ENCODE measurements at regions not wholly inside any gene's neighbourhood (a gene's known extent, or its start where the extent isn't known, plus 50 kb on each side); places are given as distances from the start of the nearest gene placed in this dataset.

GRCh38 chr13:83958531-83958930 is 76.3 kb upstream of the SLITRK1 start:
- DNase-seq: no peak

GRCh38 chr13:83955011-83955410 is 72.7 kb upstream of the SLITRK1 start:
- no peak for DNase-seq

- no peak for DNase-seq
Observed at GRCh38 chr13:83953916-83954315, 71.6 kb upstream of the SLITRK1 start.

- no peak for DNase-seq
Observed at GRCh38 chr13:83950293-83950692, 68.0 kb upstream of the SLITRK1 start.

- DNase-seq: no peak
Observed at GRCh38 chr13:83943530-83944279, 61.4 kb upstream of the SLITRK1 start.

- no peak for DNase-seq
Observed at GRCh38 chr13:83941701-83942335, 59.5 kb upstream of the SLITRK1 start.

GRCh38 chr13:83940742-83941141 is 58.5 kb upstream of the SLITRK1 start:
- no peak for DNase-seq

GRCh38 chr13:83937579-83937978 is 55.3 kb upstream of the SLITRK1 start:
- no peak for DNase-seq

- DNase-seq: no peak
Observed at GRCh38 chr13:83935566-83935965, 53.3 kb upstream of the SLITRK1 start.

Measured in NCI-H146 (cell line).